UCSD-AML1 (cell line): ENCODE measurements at regions not wholly inside any gene's neighbourhood (a gene's known extent, or its start where the extent isn't known, plus 50 kb on each side); places are given as distances from the start of the nearest gene placed in this dataset.

Source experiments
- DNase-seq: peaks from one replicate; lab custom pipeline; 2025; ENCODE audit not compliant: unreplicated experiment; lab: John Stamatoyannopoulos, UW

- DNase-seq = no peak
These were observed 309.2 kb upstream of the ZMIZ1 start for GRCh38 chr10:78759456-78760120.

- DNase-seq = no peak
These were observed 308.1 kb upstream of the ZMIZ1 start for GRCh38 chr10:78760463-78761310.

- no peak for DNase-seq
These were observed 307.4 kb upstream of the ZMIZ1 start for GRCh38 chr10:78761311-78761781.

- no peak for DNase-seq
These were observed 306.6 kb upstream of the ZMIZ1 start for GRCh38 chr10:78762086-78762630.

- DNase-seq = no peak
These were observed 305.5 kb upstream of the ZMIZ1 start for GRCh38 chr10:78763234-78763633.

- DNase-seq = no peak
These were observed 304.9 kb upstream of the ZMIZ1 start for GRCh38 chr10:78763651-78764395.

GRCh38 chr10:78764436-78764835 lies 304.3 kb upstream of the ZMIZ1 start:
- no peak for DNase-seq

- DNase-seq = no peak
These were observed 303.8 kb upstream of the ZMIZ1 start for GRCh38 chr10:78764846-78765430.

GRCh38 chr10:78765726-78766335 lies 302.9 kb upstream of the ZMIZ1 start:
- no peak for DNase-seq

- DNase-seq = no peak
These were observed 302.2 kb upstream of the ZMIZ1 start for GRCh38 chr10:78766603-78767002.

GRCh38 chr10:78768041-78768835 lies 300.5 kb upstream of the ZMIZ1 start:
- DNase-seq = no peak

GRCh38 chr10:78768876-78769275 lies 299.9 kb upstream of the ZMIZ1 start:
- no peak for DNase-seq

- DNase-seq = no peak
These were observed 299.2 kb upstream of the ZMIZ1 start for GRCh38 chr10:78769526-78769925.

- no peak for DNase-seq
These were observed 298.3 kb upstream of the ZMIZ1 start for GRCh38 chr10:78770167-78771090.

- DNase-seq = no peak
These were observed 297.5 kb upstream of the ZMIZ1 start for GRCh38 chr10:78771260-78771659.

GRCh38 chr10:78771808-78772455 lies 296.8 kb upstream of the ZMIZ1 start:
- no peak for DNase-seq

- DNase-seq = no peak
These were observed 296.3 kb upstream of the ZMIZ1 start for GRCh38 chr10:78772486-78772885.

- no peak for DNase-seq
These were observed 295.7 kb upstream of the ZMIZ1 start for GRCh38 chr10:78772986-78773530.
